NCI-H345 (cell line): ENCODE measurements at regions not wholly inside any gene's neighbourhood (a gene's known extent, or its start where the extent isn't known, plus 50 kb on each side); places are given as distances from the start of the nearest gene placed in this dataset.

Experiments used
- DNase-seq: peaks from one replicate; lab custom pipeline; 2025; lab: John Stamatoyannopoulos, UW

GRCh38 chr3:177935047-177935446 lies 601.2 kb upstream of the KCNMB2 start:
- no peak for DNase-seq

GRCh38 chr3:177936721-177937120 lies 599.5 kb upstream of the KCNMB2 start:
- no peak for DNase-seq

- no peak for DNase-seq
Observed at GRCh38 chr3:177942911-177943310, 593.3 kb upstream of the KCNMB2 start.

GRCh38 chr3:177944228-177944661 lies 592.0 kb upstream of the KCNMB2 start:
- DNase-seq: no peak

GRCh38 chr3:177946048-177946447 lies 590.2 kb upstream of the KCNMB2 start:
- DNase-seq: no peak

GRCh38 chr3:177946497-177946896 lies 589.7 kb upstream of the KCNMB2 start:
- DNase-seq: no peak

- no peak for DNase-seq
Observed at GRCh38 chr3:177946936-177947335, 589.3 kb upstream of the KCNMB2 start.

- no peak for DNase-seq
Observed at GRCh38 chr3:177947901-177948300, 588.3 kb upstream of the KCNMB2 start.

GRCh38 chr3:177948716-177949425 lies 587.4 kb upstream of the KCNMB2 start:
- no peak for DNase-seq

- DNase-seq: no peak
Observed at GRCh38 chr3:177959188-177959587, 577.0 kb upstream of the KCNMB2 start.

GRCh38 chr3:177960014-177960413 lies 576.2 kb upstream of the KCNMB2 start:
- no peak for DNase-seq

- no peak for DNase-seq
Observed at GRCh38 chr3:177960722-177961121, 575.5 kb upstream of the KCNMB2 start.

- no peak for DNase-seq
Observed at GRCh38 chr3:177961784-177962183, 574.5 kb upstream of the KCNMB2 start.

GRCh38 chr3:177966493-177966892 lies 569.7 kb upstream of the KCNMB2 start:
- no peak for DNase-seq

GRCh38 chr3:177968891-177969290 lies 567.3 kb upstream of the KCNMB2 start:
- no peak for DNase-seq

- no peak for DNase-seq
Observed at GRCh38 chr3:177973241-177973840, 562.9 kb upstream of the KCNMB2 start.

GRCh38 chr3:177976241-177976640 lies 560.0 kb upstream of the KCNMB2 start:
- DNase-seq: no peak

- no peak for DNase-seq
Observed at GRCh38 chr3:177976866-177977265, 559.4 kb upstream of the KCNMB2 start.

GRCh38 chr3:177977381-177978158 lies 558.7 kb upstream of the KCNMB2 start:
- no peak for DNase-seq

GRCh38 chr3:177978946-177979345 lies 557.3 kb upstream of the KCNMB2 start:
- DNase-seq: no peak

- DNase-seq: no peak
Observed at GRCh38 chr3:177979703-177980102, 556.5 kb upstream of the KCNMB2 start.

GRCh38 chr3:177981576-177981975 lies 554.7 kb upstream of the KCNMB2 start:
- no peak for DNase-seq

- DNase-seq: no peak
Observed at GRCh38 chr3:177982034-177982433, 554.2 kb upstream of the KCNMB2 start.
